ENCODE measurements at regions not wholly inside any gene's neighbourhood (a gene's known extent, or its start where the extent isn't known, plus 50 kb on each side); places are given as distances from the start of the nearest gene placed in this dataset.

DNA sequence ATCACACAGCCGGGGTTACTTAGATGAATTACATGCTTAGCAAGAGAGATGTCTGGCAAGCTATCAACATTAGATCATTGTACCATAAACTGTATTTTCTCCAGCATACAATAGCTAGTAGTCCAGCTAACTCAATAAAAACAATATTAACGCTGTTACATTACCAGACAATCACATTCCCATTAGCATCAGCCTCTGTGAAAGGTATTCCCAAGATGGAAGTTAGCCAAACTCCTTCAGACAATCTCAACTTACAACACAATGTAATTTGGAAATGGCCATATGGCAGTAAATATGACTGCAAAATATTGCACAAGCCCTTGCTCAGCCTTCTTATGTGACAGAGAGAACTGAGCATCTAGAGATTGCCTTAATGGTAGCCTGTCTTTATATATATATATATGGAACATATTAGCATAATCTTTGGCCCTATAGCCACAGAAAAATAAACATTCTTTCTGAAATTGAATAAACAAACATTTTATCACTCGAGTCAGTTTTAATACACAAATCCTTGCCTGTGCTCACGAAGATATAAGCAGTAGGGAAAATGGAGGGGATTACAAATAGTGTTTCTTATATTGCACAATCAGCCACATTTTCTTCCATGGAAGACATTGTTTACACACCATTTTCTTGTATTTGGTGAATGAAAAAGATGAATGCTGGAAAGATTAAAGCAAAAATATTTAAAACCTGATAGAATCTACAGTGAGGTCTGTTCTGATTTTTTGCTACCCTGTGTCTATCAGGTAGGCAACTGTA lies 1060.5 kb downstream of the DIAPH3 start (continued):
- TF ChIP-seq HNF4A (conservative IDR thresholded peaks at IDR 0.05) (no peak), RAD21 (IDR thresholded peaks at IDR 0.05) (no peak)
- TF ChIP-seq, protein P1, sequence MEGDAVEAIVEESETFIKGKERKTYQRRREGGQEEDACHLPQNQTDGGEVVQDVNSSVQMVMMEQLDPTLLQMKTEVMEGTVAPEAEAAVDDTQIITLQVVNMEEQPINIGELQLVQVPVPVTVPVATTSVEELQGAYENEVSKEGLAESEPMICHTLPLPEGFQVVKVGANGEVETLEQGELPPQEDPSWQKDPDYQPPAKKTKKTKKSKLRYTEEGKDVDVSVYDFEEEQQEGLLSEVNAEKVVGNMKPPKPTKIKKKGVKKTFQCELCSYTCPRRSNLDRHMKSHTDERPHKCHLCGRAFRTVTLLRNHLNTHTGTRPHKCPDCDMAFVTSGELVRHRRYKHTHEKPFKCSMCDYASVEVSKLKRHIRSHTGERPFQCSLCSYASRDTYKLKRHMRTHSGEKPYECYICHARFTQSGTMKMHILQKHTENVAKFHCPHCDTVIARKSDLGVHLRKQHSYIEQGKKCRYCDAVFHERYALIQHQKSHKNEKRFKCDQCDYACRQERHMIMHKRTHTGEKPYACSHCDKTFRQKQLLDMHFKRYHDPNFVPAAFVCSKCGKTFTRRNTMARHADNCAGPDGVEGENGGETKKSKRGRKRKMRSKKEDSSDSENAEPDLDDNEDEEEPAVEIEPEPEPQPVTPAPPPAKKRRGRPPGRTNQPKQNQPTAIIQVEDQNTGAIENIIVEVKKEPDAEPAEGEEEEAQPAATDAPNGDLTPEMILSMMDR (IDR thresholded peaks at IDR 0.05; ENCODE audit: low read depth, low read length, missing input control) = no peak

GRCh38 chr13:59111751-59112171 lies 1052.0 kb downstream of the DIAPH3 start:
- no peak overlapping the region for H3K4me3 ChIP-seq (ENCODE audit: low read depth in 1 of 3, low read length in 3 of 3)
- no peaks in the 10 kb centered on the region for H3K4me1 ChIP-seq (ENCODE audit: control insufficient read depth in 4 of 4, insufficient read depth in 4 of 4, low read length in 3 of 4)
- WGBS = 26% methylated on average over 3 of the region's 3 CpGs
- H3K27me3 ChIP-seq (ENCODE audit: control insufficient read depth in 4 of 4, insufficient read depth in 4 of 4, low read length in 3 of 4) = no peaks in the 10 kb centered on the region
- TF ChIP-seq ATF3 (IDR thresholded peaks at IDR 0.05) = no peak
- TF ChIP-seq FOXA1 (IDR thresholded peaks at IDR 0.05) = no peak
- TF ChIP-seq EGR1 (IDR thresholded peaks at IDR 0.05; ENCODE audit: low read depth in 2 of 2) = no peak
- TF ChIP-seq RAD21 (IDR thresholded peaks at IDR 0.05) = no peak
- no peaks in the 10 kb centered on the region for H3K9me3 ChIP-seq (ENCODE audit: control insufficient read depth in 4 of 4, low read length in 3 of 4)
- no peak overlapping the region for H3K9ac ChIP-seq (ENCODE audit: low read depth in 1 of 2, low read length in 2 of 2)
- H3K36me3 ChIP-seq (ENCODE audit: control insufficient read depth in 4 of 4, insufficient read depth in 3 of 4, low read depth in 1 of 4, low read length in 3 of 4) = no peaks in the 10 kb centered on the region
- no peak overlapping the region for H3K27ac ChIP-seq (ENCODE audit: low read depth in 1 of 2, low read length in 2 of 2)
- DNase-seq (ENCODE audit: low spot score) = no peak

GRCh38 chr13:59112221-59112718 lies 1051.5 kb downstream of the DIAPH3 start:
- Histone ChIP-seq H3K36me3 (ENCODE audit: control insufficient read depth in 4 of 4, insufficient read depth in 3 of 4, low read depth in 1 of 4, low read length in 3 of 4) (no peaks in the 10 kb centered on the region), H3K9ac (ENCODE audit: low read depth in 1 of 2, low read length in 2 of 2) (no peak overlapping the region)
- DNase-seq (ENCODE audit: low spot score) = no peak

More at GRCh38 chr13:59112221-59112718, 1051.5 kb downstream of the DIAPH3 start:
- H3K4me3 ChIP-seq (ENCODE audit: low read depth in 1 of 3, low read length in 3 of 3) = no peak overlapping the region
- H3K27ac ChIP-seq (ENCODE audit: low read depth in 1 of 2, low read length in 2 of 2) = no peak overlapping the region
- H3K4me1 ChIP-seq (ENCODE audit: control insufficient read depth in 4 of 4, insufficient read depth in 4 of 4, low read length in 3 of 4) = no peaks in the 10 kb centered on the region
- 58% methylated on average over 6 of the region's 6 CpGs for WGBS
- H3K9me3 ChIP-seq (ENCODE audit: control insufficient read depth in 4 of 4, low read length in 3 of 4) = no peaks in the 10 kb centered on the region
- no peaks in the 10 kb centered on the region for H3K27me3 ChIP-seq (ENCODE audit: control insufficient read depth in 4 of 4, insufficient read depth in 4 of 4, low read length in 3 of 4)
- TF ChIP-seq EGR1 (IDR thresholded peaks at IDR 0.05; ENCODE audit: low read depth in 2 of 2) (no peak), YY1 (IDR thresholded peaks at IDR 0.05) (no peak), HNF4G (IDR thresholded peaks at IDR 0.05) (no peak), JUND (IDR thresholded peaks at IDR 0.05) (no peak), FOXA2 (IDR thresholded peaks at IDR 0.05) (no peak), NR2F2 (IDR thresholded peaks at IDR 0.05) (no peak), FOXA1 (IDR thresholded peaks at IDR 0.05) (no peak), RXRA (IDR thresholded peaks at IDR 0.05) (no peak), SP1 (IDR thresholded peaks at IDR 0.05) (no peak), GABPA (IDR thresholded peaks at IDR 0.05 in 1 of 2, conservative IDR thresholded peaks at IDR 0.05 in 1 of 2) (no peak), TAF1 (conservative IDR thresholded peaks at IDR 0.05) (no peak)
- TF ChIP-seq, protein P2, sequence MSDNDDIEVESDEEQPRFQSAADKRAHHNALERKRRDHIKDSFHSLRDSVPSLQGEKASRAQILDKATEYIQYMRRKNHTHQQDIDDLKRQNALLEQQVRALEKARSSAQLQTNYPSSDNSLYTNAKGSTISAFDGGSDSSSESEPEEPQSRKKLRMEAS (IDR thresholded peaks at IDR 0.05) = no peak
- TF ChIP-seq, protein P1 (IDR thresholded peaks at IDR 0.05; ENCODE audit: low read depth, low read length, missing input control) = no peak
